CD14-positive monocyte (primary cell): ENCODE measurements at regions not wholly inside any gene's neighbourhood (a gene's known extent, or its start where the extent isn't known, plus 50 kb on each side); places are given as distances from the start of the nearest gene placed in this dataset.

Experiments used
- DNase-seq, 3 donors: peaks; one replicate each; pipeline ENCODE4 v3.0.0-alpha.2; 2011 to 2022
- H2AFZ ChIP-seq: 2 replicates; pipeline ENCODE4 v1.6.0; 2012; ENCODE audit warnings: mild to moderate bottlenecking, low read depth, low read length, inconsistent platforms; ENCODE audit not compliant: insufficient read depth, poor library complexity, severe bottlenecking
- H3K27ac ChIP-seq, 2 donors: 1 replicate in 1 of 2; 2 replicates in 1 of 2; pipeline ENCODE4 v1.5.1; 2012 to 2013; ENCODE audit warnings: low read length in 2 of 2, control low read depth in 1 of 2, inconsistent platforms in 1 of 2, low read depth in 1 of 2, mild to moderate bottlenecking in 1 of 2
- H3K27me3 ChIP-seq, 2 donors: one replicate each; pipeline versions ENCODE4 v1.6.0 to v1.6.1; 2011 to 2013; ENCODE audit warnings: low read length in 2 of 2; ENCODE audit not compliant: control insufficient read depth in 2 of 2, insufficient read depth in 2 of 2
- H3K36me3 ChIP-seq, 2 donors: replicated peaks in 1 of 2; 1 replicate in 1 of 2; 2 replicates in 1 of 2; pipeline versions ENCODE4 v1.5.1 to v1.6.1; 2012 to 2013; ENCODE audit warnings: low read length in 2 of 2, control low read depth in 1 of 2, inconsistent platforms in 1 of 2, mild to moderate bottlenecking in 1 of 2; ENCODE audit not compliant: insufficient read depth in 2 of 2, control insufficient read depth in 1 of 2
- H3K4me1 ChIP-seq, 2 donors: 1 replicate in 1 of 2; 2 replicates in 1 of 2; pipeline versions ENCODE4 v1.5.1 to v1.6.1; 2012 to 2013; ENCODE audit warnings: low read length in 2 of 2, control low read depth in 1 of 2, inconsistent platforms in 1 of 2, mild to moderate bottlenecking in 1 of 2, moderate library complexity in 1 of 2; ENCODE audit not compliant: insufficient read depth in 2 of 2, control insufficient read depth in 1 of 2
- H3K4me2 ChIP-seq: replicated peaks from 2 replicates; pipeline ENCODE3; 2012; ENCODE audit warnings: low read length, moderate library complexity, mild to moderate bottlenecking; ENCODE audit not compliant: poor library complexity, severe bottlenecking; ENCODE audit errors: extremely low read depth
- H3K4me3 ChIP-seq, 3 experiments: fragments of 200-600 bp in 1 of 3; sonication (generic) in 1 of 3; replicated peaks in 1 of 3; 1 replicate in 2 of 3; 2 replicates in 1 of 3; pipeline ENCODE4 v1.5.1; 2011 to 2013; ENCODE audit warnings: low read length in 3 of 3, mild to moderate bottlenecking in 3 of 3, control low read depth in 2 of 3, low read depth in 2 of 3, inconsistent platforms in 1 of 3, moderate library complexity in 1 of 3
- H3K79me2 ChIP-seq: 2 replicates; pipeline ENCODE4 v1.6.0; 2012; ENCODE audit warnings: mild to moderate bottlenecking, control low read depth, inconsistent platforms, low read length, moderate library complexity; ENCODE audit not compliant: insufficient read depth
- H3K9ac ChIP-seq: 2 replicates; pipeline ENCODE4 v1.6.0; 2017; ENCODE audit warnings: low read length, mild to moderate bottlenecking; ENCODE audit not compliant: insufficient read depth, poor library complexity, severe bottlenecking
- H3K9me3 ChIP-seq, 2 donors: replicated peaks in 1 of 2; 1 replicate in 1 of 2; 2 replicates in 1 of 2; pipeline versions ENCODE4 v1.5.1 to v1.6.1; 2012 to 2013; ENCODE audit warnings: low read length in 2 of 2, control low read depth in 1 of 2; ENCODE audit not compliant: control insufficient read depth in 1 of 2, insufficient read depth in 1 of 2
- H4K20me1 ChIP-seq: 2 replicates; pipeline ENCODE4 v1.6.0; 2012; ENCODE audit warnings: mild to moderate bottlenecking, low read length, control low read depth, moderate library complexity; ENCODE audit not compliant: insufficient read depth
- H3K27ac Mint-ChIP-seq, 7 donors: one replicate each; pipeline ENCODE4 v1.8.0; 2020; ENCODE audit warnings: mild to moderate bottlenecking in 7 of 7, mixed read lengths in 7 of 7, moderate library complexity in 6 of 7, inconsistent platforms in 2 of 7
- H3K27me3 Mint-ChIP-seq, 3 donors: one replicate each; pipeline ENCODE4 v1.8.0; 2021 to 2022; ENCODE audit warnings: low read depth in 3 of 3, mild to moderate bottlenecking in 3 of 3, mixed read lengths in 3 of 3, moderate library complexity in 3 of 3, inconsistent platforms in 1 of 3
- H3K36me3 Mint-ChIP-seq, 2 donors: one replicate each; pipeline ENCODE4 v1.8.0; 2020; ENCODE audit warnings: mixed read lengths in 2 of 2, inconsistent platforms in 1 of 2, mild to moderate bottlenecking in 1 of 2
- H3K4me1 Mint-ChIP-seq: one replicate; pipeline ENCODE4 v1.8.0; 2020; ENCODE audit warnings: mild to moderate bottlenecking, mixed read lengths
- H3K4me3 Mint-ChIP-seq, 2 donors: one replicate each; pipeline ENCODE4 v1.8.0; 2020; ENCODE audit warnings: mild to moderate bottlenecking in 2 of 2, mixed read lengths in 2 of 2, moderate library complexity in 1 of 2
- H3K9me3 Mint-ChIP-seq, 7 donors: one replicate each; pipeline ENCODE4 v1.8.0; 2020 to 2022; ENCODE audit warnings: mixed read lengths in 7 of 7, mild to moderate bottlenecking in 6 of 7, moderate library complexity in 6 of 7, inconsistent platforms in 2 of 7
- CTCF ChIP-seq: fragments of 200-600 bp; IDR thresholded peaks from one replicate; pipeline ENCODE4 v1.8.0; 2022; ENCODE audit warnings: antibody characterized with exemption, mild to moderate bottlenecking
- WGBS: methylation state at CpG from one replicate; pipeline ENCODE4 v1.1.5; 2013; ENCODE audit warnings: missing lambda C conversion rate; ENCODE audit not compliant: insufficient coverage; 5-methylcytosine and 5-hydroxymethylcytosine counted together
- intact Hi-C, 2 donors: fragments of 100-400 bp; cut with micrococcal nuclease; formaldehyde crosslinking; loops; one replicate each; pipeline versions ENCODE4 v1.15.0 to v1.15.1; 2023

DNA sequence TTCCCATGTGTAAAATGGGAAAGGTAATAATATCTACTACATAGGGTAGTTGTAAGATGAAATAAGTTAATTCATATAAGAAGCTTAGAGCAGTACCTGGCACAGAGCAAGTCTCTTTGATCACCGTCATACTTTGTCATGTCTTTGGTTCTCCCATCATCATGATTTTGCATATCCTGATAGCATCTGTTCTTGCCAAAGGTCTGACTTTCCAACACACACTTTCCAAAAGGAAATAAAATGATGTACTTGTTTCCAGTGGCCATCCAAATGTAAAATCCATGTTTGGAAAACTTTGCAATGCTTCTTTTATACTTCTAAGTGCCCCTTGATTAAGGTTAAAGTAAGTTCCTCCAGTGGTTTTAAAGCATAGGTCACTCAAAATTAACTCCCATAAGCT, 266.9 kb upstream of the PTGER4 start:
- Mint-ChIP-seq H3K36me3 (peaks cover 0 to 4% of the 10 kb centered on the region in 2 donors), H3K4me1 (peaks cover 57% of the 10 kb centered on the region), H3K27ac (peak overlapping the region in 3 of 7 donors; percentile 62 to 71 (median 63)), H3K4me3 (no peak overlapping the region), H3K27me3 (peaks cover 0 to 2% (median 0%) of the 10 kb centered on the region in 3 donors), H3K9me3 (peaks cover 0 to 4% (median 2%) of the 10 kb centered on the region in 7 donors)
- H3K4me2 ChIP-seq = no peak overlapping the region
- H3K27ac ChIP-seq = peak overlapping the region in 1 of 2 donors; percentile 21
- no peaks in the 10 kb centered on the region for H3K27me3 ChIP-seq
- no peak overlapping the region for H3K4me3 ChIP-seq
- H3K4me1 ChIP-seq = peaks cover 53 to 60% of the 10 kb centered on the region in 2 donors
- DNase-seq = no peak
- no peak for TF ChIP-seq CTCF
- no peak overlapping the region for H2AFZ ChIP-seq
- no peak overlapping the region for H3K9ac ChIP-seq
- no peaks in the 10 kb centered on the region for H4K20me1 ChIP-seq
- H3K9me3 ChIP-seq = no peaks in the 10 kb centered on the region
- H3K36me3 ChIP-seq = no peaks in the 10 kb centered on the region
- intact Hi-C loops = loop anchor here (5.0 kb wide), 1 partner anchor 75 kb away; no protein-coding TSS in a partner anchor
- H3K79me2 ChIP-seq = no peaks in the 10 kb centered on the region
- WGBS = 67% methylated on average over 1 of the region's 1 CpG

DNA sequence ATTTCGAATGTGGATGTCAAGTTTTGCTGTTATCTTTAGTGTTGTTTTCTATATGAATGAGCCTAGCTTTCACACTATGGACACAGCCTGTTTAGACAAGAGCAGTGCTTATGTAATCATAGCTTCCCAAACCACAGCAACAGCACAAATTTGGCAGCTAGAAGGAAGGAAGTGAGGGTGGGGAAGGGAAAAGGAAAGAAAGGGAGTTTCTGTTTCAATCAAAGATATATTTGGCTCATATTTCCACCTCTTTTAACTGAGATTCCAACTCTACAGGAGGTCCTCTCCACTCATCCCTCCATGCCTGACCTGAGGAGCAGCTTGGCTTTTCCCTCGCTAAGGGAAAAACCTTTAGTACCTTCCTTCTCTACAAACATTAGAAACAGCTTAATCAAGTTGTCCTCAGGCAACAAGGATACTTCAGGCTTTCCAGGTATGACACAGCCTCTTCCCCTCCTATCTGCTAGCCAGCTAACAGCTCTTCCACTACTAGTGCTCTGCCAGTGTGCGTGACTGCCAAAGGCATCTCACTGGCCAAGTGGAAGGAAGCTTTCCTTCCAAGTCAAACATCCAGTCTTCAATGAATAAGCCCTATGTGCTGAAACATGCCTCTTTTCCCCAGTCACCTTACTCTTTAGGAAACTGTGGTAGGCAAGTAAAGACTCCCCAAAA, 268.6 kb upstream of the PTGER4 start:
- Histone ChIP-seq H3K79me2 (no peaks in the 10 kb centered on the region), H3K4me2 (peak overlapping the region; percentile 69), H2AFZ (no peak overlapping the region), H3K9ac (peak overlapping the region; percentile 65), H3K27me3 (no peaks in the 10 kb centered on the region), H3K9me3 (no peaks in the 10 kb centered on the region), H3K27ac (peak overlapping the region; percentile 83 to 96), H3K4me3 (peak overlapping the region in 2 of 3 experiments; percentile 22 to 56), H3K4me1 (peaks cover 70 to 77% of the 10 kb centered on the region in 2 donors), H4K20me1 (no peaks in the 10 kb centered on the region), H3K36me3 (no peaks in the 10 kb centered on the region)
- H3K4me1 Mint-ChIP-seq = peaks cover 71% of the 10 kb centered on the region
- peaks cover 0 to 2% (median 0%) of the 10 kb centered on the region in 3 donors for H3K27me3 Mint-ChIP-seq
- intact Hi-C loops = loop anchor here (2.0 to 5.0 kb wide), 2 partner anchors 26 to 76 kb away; no protein-coding TSS in a partner anchor
- H3K4me3 Mint-ChIP-seq = peak overlapping the region; percentile 17 to 82
- DNase-seq = peak; percentile 71 to 86 (median 78)
- peaks cover 0 to 8% (median 0%) of the 10 kb centered on the region in 7 donors for H3K9me3 Mint-ChIP-seq
- 73% methylated on average over 2 of the region's 3 CpGs for WGBS
- H3K27ac Mint-ChIP-seq = peak overlapping the region; percentile 97 to 100 (median 99)
- H3K36me3 Mint-ChIP-seq = peaks cover 0 to 4% of the 10 kb centered on the region in 2 donors
- no peak for TF ChIP-seq CTCF
